Hepatocyte (in vitro differentiated cells): ENCODE measurements at regions not wholly inside any gene's neighbourhood (a gene's known extent, or its start where the extent isn't known, plus 50 kb on each side); places are given as distances from the start of the nearest gene placed in this dataset.

ENCODE experiments used
- DNase-seq: peaks from one replicate; pipeline ENCODE4 v3.0.0-alpha.2; 2016; ENCODE audit warnings: low spot score
- H2AFZ ChIP-seq: fragments of 200-600 bp; sonication (generic); 2 replicates; pipeline ENCODE4 v1.6.0; 2016; ENCODE audit warnings: antibody characterized with exemption, mild to moderate bottlenecking
- H3K27ac ChIP-seq: fragments of 200-600 bp; sonication (generic); 2 replicates; pipeline ENCODE4 v1.5.1; 2016; ENCODE audit warnings: mild to moderate bottlenecking
- H3K27me3 ChIP-seq: fragments of 200-600 bp; sonication (generic); 2 replicates; pipeline ENCODE4 v1.6.1; 2016
- H3K36me3 ChIP-seq: fragments of 200-600 bp; sonication (generic); replicated peaks from 2 replicates; pipeline ENCODE4 v1.5.1; 2016; ENCODE audit warnings: low read depth; ENCODE audit not compliant: insufficient read depth
- H3K4me1 ChIP-seq: fragments of 200-600 bp; sonication (generic); 2 replicates; pipeline ENCODE4 v1.5.1; 2016; ENCODE audit warnings: mild to moderate bottlenecking, moderate library complexity; ENCODE audit not compliant: insufficient read depth
- H3K4me2 ChIP-seq: fragments of 200-600 bp; sonication (generic); 2 replicates; pipeline ENCODE4 v1.6.0; 2016
- H3K4me3 ChIP-seq: fragments of 200-600 bp; sonication (generic); 2 replicates; pipeline ENCODE4 v1.5.1; 2016; ENCODE audit warnings: mild to moderate bottlenecking
- H3K79me2 ChIP-seq: fragments of 200-600 bp; sonication (generic); 2 replicates; pipeline ENCODE4 v1.6.0; 2017; ENCODE audit warnings: mild to moderate bottlenecking
- H3K9me2 ChIP-seq: fragments of 200-600 bp; sonication (generic); replicated peaks from 2 replicates; pipeline ENCODE4 v1.6.0; 2017; ENCODE audit warnings: mild to moderate bottlenecking; ENCODE audit not compliant: insufficient read depth
- H3K9me3 ChIP-seq: fragments of 200-600 bp; sonication (generic); 2 replicates; pipeline ENCODE4 v1.5.1; 2016; ENCODE audit warnings: low read depth, mild to moderate bottlenecking
- H4K20me1 ChIP-seq: fragments of 200-600 bp; sonication (generic); 2 replicates; pipeline ENCODE4 v1.6.0; 2016; ENCODE audit warnings: mild to moderate bottlenecking; ENCODE audit not compliant: insufficient read depth, poor library complexity, severe bottlenecking
- EZH2 ChIP-seq: fragments of 200-600 bp; sonication (generic); IDR thresholded peaks from 2 replicates; pipeline ENCODE4 v1.6.1; 2016; ENCODE audit warnings: antibody characterized with exemption, mild to moderate bottlenecking, borderline replicate concordance
- EZH2phosphoT487 ChIP-seq: fragments of 200-600 bp; sonication (generic); IDR thresholded peaks from one replicate; pipeline ENCODE4 v1.6.1; 2018; ENCODE audit warnings: antibody characterized with exemption, mild to moderate bottlenecking, low read depth, moderate library complexity; ENCODE audit not compliant: unreplicated experiment, severe bottlenecking
- WGBS: methylation state at CpG from one replicate; pipeline ENCODE4 v1.1.6; 2016; ENCODE audit warnings: low lambda C conversion rate; ENCODE audit errors: missing lambda C conversion rate; 5-methylcytosine and 5-hydroxymethylcytosine counted together
- TF ChIP-seq, protein P1 (sequence below): fragments of 200-600 bp; sonication (generic); IDR thresholded peaks from 2 replicates; pipeline ENCODE4 v1.5.1; 2016; ENCODE audit warnings: antibody characterized with exemption, mild to moderate bottlenecking; ENCODE audit not compliant: poor library complexity

GRCh38 chr9:26296910-26297572 is 595.6 kb downstream of the CAAP1 start:
- Histone ChIP-seq H3K36me3 (no peaks in the 10 kb centered on the region), H3K9me3 (no peaks in the 10 kb centered on the region), H2AFZ (no peak overlapping the region), H3K4me3 (no peak overlapping the region), H4K20me1 (no peaks in the 10 kb centered on the region), H3K9me2 (no peaks in the 10 kb centered on the region), H3K79me2 (no peaks in the 10 kb centered on the region), H3K27ac (no peak overlapping the region), H3K27me3 (no peaks in the 10 kb centered on the region), H3K4me1 (no peaks in the 10 kb centered on the region), H3K4me2 (no peak overlapping the region)
- 95% methylated on average over 5 of the region's 5 CpGs for WGBS
- no peak for TF ChIP-seq EZH2phosphoT487
- TF ChIP-seq EZH2 = no peak
- TF ChIP-seq, protein P1, sequence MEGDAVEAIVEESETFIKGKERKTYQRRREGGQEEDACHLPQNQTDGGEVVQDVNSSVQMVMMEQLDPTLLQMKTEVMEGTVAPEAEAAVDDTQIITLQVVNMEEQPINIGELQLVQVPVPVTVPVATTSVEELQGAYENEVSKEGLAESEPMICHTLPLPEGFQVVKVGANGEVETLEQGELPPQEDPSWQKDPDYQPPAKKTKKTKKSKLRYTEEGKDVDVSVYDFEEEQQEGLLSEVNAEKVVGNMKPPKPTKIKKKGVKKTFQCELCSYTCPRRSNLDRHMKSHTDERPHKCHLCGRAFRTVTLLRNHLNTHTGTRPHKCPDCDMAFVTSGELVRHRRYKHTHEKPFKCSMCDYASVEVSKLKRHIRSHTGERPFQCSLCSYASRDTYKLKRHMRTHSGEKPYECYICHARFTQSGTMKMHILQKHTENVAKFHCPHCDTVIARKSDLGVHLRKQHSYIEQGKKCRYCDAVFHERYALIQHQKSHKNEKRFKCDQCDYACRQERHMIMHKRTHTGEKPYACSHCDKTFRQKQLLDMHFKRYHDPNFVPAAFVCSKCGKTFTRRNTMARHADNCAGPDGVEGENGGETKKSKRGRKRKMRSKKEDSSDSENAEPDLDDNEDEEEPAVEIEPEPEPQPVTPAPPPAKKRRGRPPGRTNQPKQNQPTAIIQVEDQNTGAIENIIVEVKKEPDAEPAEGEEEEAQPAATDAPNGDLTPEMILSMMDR = no peak
- DNase-seq = no peak

DNA sequence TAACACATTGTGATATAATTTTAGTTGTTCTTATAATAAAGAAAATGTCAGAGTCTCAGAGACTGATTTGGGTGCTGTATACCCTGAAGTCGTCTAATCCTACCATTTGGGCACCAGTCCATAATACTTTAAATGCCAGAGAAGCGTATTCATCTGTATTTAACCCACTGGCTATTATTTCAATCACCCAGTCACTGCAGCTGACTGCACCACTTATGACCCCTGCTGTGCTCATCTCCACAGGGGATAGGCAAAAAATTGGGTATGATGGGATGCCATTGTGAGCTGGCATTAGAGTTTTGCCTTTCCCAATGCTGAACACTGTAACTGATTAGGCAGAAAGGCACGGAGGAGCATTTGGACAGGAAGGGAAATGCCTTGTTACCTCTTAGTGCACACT is 599.7 kb downstream of the CAAP1 start:
- no peaks in the 10 kb centered on the region for H3K36me3 ChIP-seq
- H3K27ac ChIP-seq = no peak overlapping the region
- no peaks in the 10 kb centered on the region for H4K20me1 ChIP-seq
- no peaks in the 10 kb centered on the region for H3K79me2 ChIP-seq
- 87% methylated on average over 3 of the region's 3 CpGs for WGBS
- no peak for DNase-seq
- TF ChIP-seq, protein P1 = no peak
- TF ChIP-seq EZH2 (no peak), EZH2phosphoT487 (no peak)
- H3K9me3 ChIP-seq = peaks cover 4% of the 10 kb centered on the region
- no peak overlapping the region for H3K4me2 ChIP-seq
- no peaks in the 10 kb centered on the region for H3K4me1 ChIP-seq
- no peaks in the 10 kb centered on the region for H3K27me3 ChIP-seq
- no peak overlapping the region for H2AFZ ChIP-seq
- H3K4me3 ChIP-seq = no peak overlapping the region
- H3K9me2 ChIP-seq = no peaks in the 10 kb centered on the region

DNA sequence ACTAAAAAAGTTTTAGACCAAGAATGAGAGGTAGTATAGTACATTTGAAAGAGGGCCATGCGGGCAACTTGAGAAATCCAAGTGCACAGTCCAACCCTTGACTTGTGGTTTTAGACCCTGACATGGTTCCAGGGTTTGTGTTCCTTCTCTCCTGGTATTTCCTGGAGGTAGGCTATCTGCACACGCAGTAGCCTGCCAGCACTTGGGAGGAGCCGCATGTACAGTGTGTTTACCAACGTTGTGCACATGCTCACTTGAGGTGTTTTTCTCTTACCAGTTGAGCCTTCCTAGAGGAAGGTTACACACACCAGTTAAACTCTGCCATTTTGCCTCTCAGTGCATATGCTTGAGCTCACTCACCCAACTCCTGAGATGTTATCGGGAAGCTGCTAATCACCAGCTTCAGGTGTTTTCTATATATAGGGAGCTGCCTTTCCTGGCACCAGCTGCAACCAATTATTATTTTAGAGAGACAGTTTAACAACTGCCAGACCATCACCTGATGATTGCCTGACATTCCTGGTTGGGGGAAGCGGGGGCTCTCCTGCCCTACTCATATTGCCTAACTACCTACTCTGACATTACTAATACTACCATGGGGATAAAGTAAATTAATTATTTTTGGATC is 593.4 kb upstream of the TUSC1 start:
- no peak overlapping the region for H2AFZ ChIP-seq
- no peaks in the 10 kb centered on the region for H3K9me3 ChIP-seq
- no peaks in the 10 kb centered on the region for H3K9me2 ChIP-seq
- WGBS = 54% methylated on average over 6 of the region's 6 CpGs
- no peaks in the 10 kb centered on the region for H3K4me1 ChIP-seq
- H3K36me3 ChIP-seq = no peaks in the 10 kb centered on the region
- no peak overlapping the region for H3K27ac ChIP-seq
- no peaks in the 10 kb centered on the region for H3K79me2 ChIP-seq
- H3K4me3 ChIP-seq = no peak overlapping the region
- DNase-seq = no peak
- no peak overlapping the region for H3K4me2 ChIP-seq
- no peaks in the 10 kb centered on the region for H4K20me1 ChIP-seq
- no peaks in the 10 kb centered on the region for H3K27me3 ChIP-seq
- no peak for TF ChIP-seq EZH2
- TF ChIP-seq EZH2phosphoT487 = no peak
- TF ChIP-seq, protein P1 = no peak
